AG09319 (cell line): ENCODE measurements at regions not wholly inside any gene's neighbourhood (a gene's known extent, or its start where the extent isn't known, plus 50 kb on each side); places are given as distances from the start of the nearest gene placed in this dataset.

Source experiments
- DNase-seq: peaks from one replicate; pipeline ENCODE4 v3.0.0-alpha.2; 2010; ENCODE audit warnings: low read depth; ENCODE audit errors: extremely low read depth
- TF ChIP-seq, protein P1 (sequence below): IDR thresholded peaks from 2 replicates; pipeline ENCODE4 v1.5.1; 2011; ENCODE audit warnings: low read depth, mild to moderate bottlenecking, inconsistent platforms, low read length, moderate library complexity

DNA sequence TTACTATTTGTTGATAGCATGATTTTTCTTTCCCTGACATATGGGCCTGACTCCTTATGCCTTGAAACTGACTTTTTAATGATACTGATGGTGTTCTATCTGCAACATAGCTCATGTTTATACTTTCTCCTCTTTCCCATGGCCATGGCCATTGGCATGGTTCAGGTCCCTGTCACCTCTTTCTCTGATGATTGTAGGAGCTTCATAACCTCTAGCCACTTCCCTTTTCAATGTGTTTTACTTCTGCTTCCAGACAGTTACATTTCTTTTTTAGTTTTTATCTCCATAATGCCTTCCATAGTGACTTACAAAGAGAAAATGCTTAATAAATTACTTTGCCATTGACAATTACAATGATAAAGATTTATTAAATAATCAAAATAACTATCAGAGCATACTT lies 177.9 kb upstream of the SETBP1 start:
- DNase-seq = no peak
- TF ChIP-seq, protein P1, sequence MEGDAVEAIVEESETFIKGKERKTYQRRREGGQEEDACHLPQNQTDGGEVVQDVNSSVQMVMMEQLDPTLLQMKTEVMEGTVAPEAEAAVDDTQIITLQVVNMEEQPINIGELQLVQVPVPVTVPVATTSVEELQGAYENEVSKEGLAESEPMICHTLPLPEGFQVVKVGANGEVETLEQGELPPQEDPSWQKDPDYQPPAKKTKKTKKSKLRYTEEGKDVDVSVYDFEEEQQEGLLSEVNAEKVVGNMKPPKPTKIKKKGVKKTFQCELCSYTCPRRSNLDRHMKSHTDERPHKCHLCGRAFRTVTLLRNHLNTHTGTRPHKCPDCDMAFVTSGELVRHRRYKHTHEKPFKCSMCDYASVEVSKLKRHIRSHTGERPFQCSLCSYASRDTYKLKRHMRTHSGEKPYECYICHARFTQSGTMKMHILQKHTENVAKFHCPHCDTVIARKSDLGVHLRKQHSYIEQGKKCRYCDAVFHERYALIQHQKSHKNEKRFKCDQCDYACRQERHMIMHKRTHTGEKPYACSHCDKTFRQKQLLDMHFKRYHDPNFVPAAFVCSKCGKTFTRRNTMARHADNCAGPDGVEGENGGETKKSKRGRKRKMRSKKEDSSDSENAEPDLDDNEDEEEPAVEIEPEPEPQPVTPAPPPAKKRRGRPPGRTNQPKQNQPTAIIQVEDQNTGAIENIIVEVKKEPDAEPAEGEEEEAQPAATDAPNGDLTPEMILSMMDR = no peak

GRCh38 chr18:44503854-44504253 lies 176.8 kb upstream of the SETBP1 start:
- TF ChIP-seq, protein P1 = no peak
- DNase-seq = no peak

GRCh38 chr18:44507729-44508325 lies 172.9 kb upstream of the SETBP1 start:
- TF ChIP-seq, protein P1 = no peak
- no peak for DNase-seq

GRCh38 chr18:44508474-44508873 lies 172.2 kb upstream of the SETBP1 start:
- no peak for DNase-seq
- TF ChIP-seq, protein P1 = no peak

GRCh38 chr18:44509048-44509447 lies 171.6 kb upstream of the SETBP1 start:
- no peak for DNase-seq
- TF ChIP-seq, protein P1 = no peak

DNA sequence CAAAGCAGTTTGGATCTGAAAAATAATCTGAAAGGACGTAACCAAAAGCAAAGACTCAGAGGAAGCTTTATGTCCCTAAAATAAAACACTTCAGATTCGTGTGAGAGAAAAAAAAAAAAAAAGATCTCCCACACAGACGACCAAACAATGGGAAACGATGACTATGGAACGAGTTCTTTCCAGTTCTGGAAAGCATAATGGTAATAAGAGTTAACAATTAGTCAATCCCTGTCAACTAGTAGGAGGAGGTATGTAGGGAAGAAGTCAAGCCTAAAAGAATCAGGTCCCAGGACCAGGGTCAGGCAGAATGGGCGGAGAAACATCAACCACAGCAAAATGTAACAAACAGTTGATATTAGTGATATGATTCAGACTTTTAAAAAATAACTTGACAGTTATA lies 170.3 kb upstream of the SETBP1 start:
- DNase-seq = no peak
- TF ChIP-seq, protein P1 = no peak

DNA sequence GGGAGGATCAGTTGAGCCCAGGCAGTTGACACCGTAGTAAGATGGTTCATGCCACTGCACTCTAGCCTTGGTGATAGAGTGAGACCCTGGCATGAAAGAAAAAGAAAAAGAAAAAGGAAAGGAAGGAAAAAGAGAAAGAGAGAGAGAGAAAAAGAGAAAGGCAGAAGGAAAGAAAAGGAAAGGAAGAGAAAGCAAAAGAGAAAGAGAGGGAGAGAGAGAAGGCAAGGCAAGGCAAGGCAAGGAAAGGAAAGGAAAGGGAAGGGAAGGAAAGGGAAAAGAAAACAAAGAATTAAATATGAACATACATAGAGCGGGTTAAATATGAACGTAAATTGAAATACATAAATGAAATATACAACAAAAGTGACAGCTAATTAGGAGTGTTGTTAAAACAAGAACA lies 167.5 kb upstream of the SETBP1 start:
- TF ChIP-seq, protein P1 = no peak
- no peak for DNase-seq
